H1 (cell line): ENCODE measurements at regions not wholly inside any gene's neighbourhood (a gene's known extent, or its start where the extent isn't known, plus 50 kb on each side); places are given as distances from the start of the nearest gene placed in this dataset.

Experiments used
- EP300 ChIP-seq, 2 experiments: IDR thresholded peaks; 1 replicate in 1 of 2; 2 replicates in 1 of 2; pipeline ENCODE4 v1.6.1; 2011 to 2012; ENCODE audit warnings: low read depth in 2 of 2, low read length in 2 of 2, mild to moderate bottlenecking in 2 of 2, borderline replicate concordance in 1 of 2, inconsistent platforms in 1 of 2, moderate library complexity in 1 of 2
- RAD21 ChIP-seq, 2 experiments: IDR thresholded peaks in 1 of 2; conservative IDR thresholded peaks in 1 of 2; 2 replicates each; pipeline ENCODE4 v1.6.1; 2011; ENCODE audit warnings: low read depth in 2 of 2, low read length in 2 of 2, improper control_type of control experiment in 1 of 2, inconsistent platforms in 1 of 2, mild to moderate bottlenecking in 1 of 2, moderate library complexity in 1 of 2
- RFX5 ChIP-seq: IDR thresholded peaks from 2 replicates; pipeline ENCODE4 v1.6.1; 2011; ENCODE audit warnings: low read depth, low read length, improper control_type of control experiment, borderline replicate concordance
- TBP ChIP-seq: IDR thresholded peaks from 2 replicates; pipeline ENCODE4 v1.6.1; 2011; ENCODE audit warnings: low read depth, low read length, improper control_type of control experiment

GRCh38 chr5:60018091-60018490 is 124.6 kb upstream of the PDE4D start (continued):
- no peak for TF ChIP-seq TBP
- no peak for TF ChIP-seq EP300 (IDR thresholded peaks at IDR 0.05; ENCODE audit: borderline replicate concordance in 1 of 2, low read depth in 2 of 2, low read length in 2 of 2)
- no peak for TF ChIP-seq RAD21 (IDR thresholded peaks at IDR 0.05 in 1 of 2, conservative IDR thresholded peaks at IDR 0.05 in 1 of 2; ENCODE audit: low read depth in 2 of 2, low read length in 2 of 2)
- no peak for TF ChIP-seq RFX5
